WTC11 (cell line): ENCODE measurements at regions not wholly inside any gene's neighbourhood (a gene's known extent, or its start where the extent isn't known, plus 50 kb on each side); places are given as distances from the start of the nearest gene placed in this dataset.

Experiments used
- ATAC-seq: fragments of 200-7000 bp; cut with Tn5 transposase; 2 replicates; pipeline ENCODE4 v1.10.0; 2021; ENCODE audit warnings: mild to moderate bottlenecking, moderate library complexity
- CTCF ChIA-PET: fragments of 300-600 bp; sonication (Branson Sonifier 250); formaldehyde crosslinking; loops from one replicate; lab custom pipeline; 2021; ENCODE audit warnings: antibody characterized with exemption; lab: Charles Lee
- POLR2A ChIA-PET: fragments of 350-600 bp; sonication (Branson Sonifier 250); formaldehyde crosslinking; loops from one replicate; lab custom pipeline; 2021; ENCODE audit warnings: antibody characterized with exemption; lab: Charles Lee
- DNase-seq: peaks from one replicate; pipeline ENCODE4 v3.0.0; 2021; ENCODE audit warnings: low spot score
- H3K27ac Mint-ChIP-seq: 2 replicates; pipeline ENCODE4 v1.8.0; 2021; ENCODE audit warnings: mixed read lengths
- H3K27me3 Mint-ChIP-seq: 2 replicates; pipeline ENCODE4 v1.8.0; 2021; ENCODE audit warnings: low read depth, mild to moderate bottlenecking, moderate library complexity, mixed read lengths
- H3K36me3 Mint-ChIP-seq: 2 replicates; pipeline ENCODE4 v1.8.0; 2021; ENCODE audit warnings: mixed read lengths
- H3K4me1 Mint-ChIP-seq: 2 replicates; pipeline ENCODE4 v1.8.0; 2022; ENCODE audit warnings: mixed read lengths
- H3K4me3 Mint-ChIP-seq: 2 replicates; pipeline ENCODE4 v1.8.0; 2021; ENCODE audit warnings: mild to moderate bottlenecking, moderate library complexity, mixed read lengths
- H3K9me3 Mint-ChIP-seq: 2 replicates; pipeline ENCODE4 v1.8.0; 2021; ENCODE audit warnings: mixed read lengths
- CTCF ChIP-seq: fragments of 200-600 bp; IDR thresholded peaks from 2 replicates; pipeline ENCODE4 v1.8.0; 2022; ENCODE audit warnings: antibody characterized with exemption
- E2F4 ChIP-seq: sonication (generic); formaldehyde crosslinking; IDR thresholded peaks from 2 replicates; pipeline ENCODE4 v1.8.1; 2022; ENCODE audit warnings: low read depth, mild to moderate bottlenecking, moderate library complexity, missing genetic modification reagents, borderline replicate concordance
- E2F5 ChIP-seq: sonication (generic); formaldehyde crosslinking; IDR thresholded peaks from 2 replicates; pipeline ENCODE4 v1.8.1; 2022; ENCODE audit warnings: mild to moderate bottlenecking, moderate library complexity, missing genetic modification reagents
- GABPB1 ChIP-seq: sonication (generic); formaldehyde crosslinking; IDR thresholded peaks from 2 replicates; pipeline ENCODE4 v1.8.1; 2023; ENCODE audit warnings: mild to moderate bottlenecking, missing genetic modification reagents
- IRF2 ChIP-seq: sonication (generic); formaldehyde crosslinking; IDR thresholded peaks from 2 replicates; pipeline ENCODE4 v1.8.0; 2022; ENCODE audit warnings: low read depth, missing genetic modification reagents, borderline replicate concordance
- JUN ChIP-seq: sonication (generic); formaldehyde crosslinking; IDR thresholded peaks from 2 replicates; pipeline ENCODE4 v1.8.0; 2023; ENCODE audit warnings: mild to moderate bottlenecking, missing genetic modification reagents
- KAT7 ChIP-seq: sonication (generic); formaldehyde crosslinking; IDR thresholded peaks from 2 replicates; pipeline ENCODE4 v1.8.1; 2023; ENCODE audit warnings: missing genetic modification reagents, mild to moderate bottlenecking, borderline replicate concordance
- MLX ChIP-seq: sonication (generic); formaldehyde crosslinking; IDR thresholded peaks from 2 replicates; pipeline ENCODE4 v1.8.1; 2023; ENCODE audit warnings: mild to moderate bottlenecking, missing genetic modification reagents, moderate library complexity
- OVOL2 ChIP-seq: fragments of 250-450 bp; sonication (Bioruptor Pico); IDR thresholded peaks from 2 replicates; pipeline ENCODE4 v1.9.0; 2021; ENCODE audit warnings: mild to moderate bottlenecking, borderline replicate concordance
- RORB ChIP-seq: fragments of 250-450 bp; sonication (Bioruptor Pico); IDR thresholded peaks from 2 replicates; pipeline ENCODE4 v1.9.0; 2021; ENCODE audit warnings: mild to moderate bottlenecking
- SMAD4 ChIP-seq: sonication (generic); formaldehyde crosslinking; IDR thresholded peaks from 2 replicates; pipeline ENCODE4 v1.8.0; 2022; ENCODE audit warnings: mild to moderate bottlenecking, missing genetic modification reagents
- STAT6 ChIP-seq: sonication (generic); formaldehyde crosslinking; conservative IDR thresholded peaks from 2 replicates; pipeline ENCODE4 v1.8.1; 2023; ENCODE audit warnings: mild to moderate bottlenecking, low read depth, missing genetic modification reagents, moderate library complexity
- USF1 ChIP-seq: sonication (generic); formaldehyde crosslinking; IDR thresholded peaks from 2 replicates; pipeline ENCODE4 v1.8.0; 2022; ENCODE audit warnings: mild to moderate bottlenecking, missing genetic modification reagents
- ZNF121 ChIP-seq: sonication (generic); formaldehyde crosslinking; IDR thresholded peaks from 2 replicates; pipeline ENCODE4 v1.8.0; 2023; ENCODE audit warnings: missing genetic modification reagents
- ZNF138 ChIP-seq: sonication (generic); formaldehyde crosslinking; conservative IDR thresholded peaks from 2 replicates; pipeline ENCODE4 v1.8.1; 2022; ENCODE audit warnings: mild to moderate bottlenecking, moderate library complexity, missing genetic modification reagents
- ZNF396 ChIP-seq: fragments of 250-450 bp; sonication (Bioruptor Pico); IDR thresholded peaks from 2 replicates; pipeline ENCODE4 v1.8.0; 2021; ENCODE audit warnings: mild to moderate bottlenecking, moderate library complexity, borderline replicate concordance
- ZNF425 ChIP-seq: fragments of 250-450 bp; sonication (Bioruptor Pico); conservative IDR thresholded peaks from 2 replicates; pipeline ENCODE4 v1.9.0; 2021; ENCODE audit warnings: mild to moderate bottlenecking
- ZNF671 ChIP-seq: fragments of 250-450 bp; sonication (Bioruptor Pico); IDR thresholded peaks from 2 replicates; pipeline ENCODE4 v1.8.0; 2021; ENCODE audit warnings: mild to moderate bottlenecking

- peaks cover 18% of the 10 kb centered on the region for H3K9me3 Mint-ChIP-seq
- peaks cover 4% of the 10 kb centered on the region; the same call in 1 of the 2 replicates for H3K27me3 Mint-ChIP-seq
- H3K4me1 Mint-ChIP-seq = no peaks in the 10 kb centered on the region
- no peak for DNase-seq
- ATAC-seq = no peak
- H3K36me3 Mint-ChIP-seq = peaks cover 30% of the 10 kb centered on the region
- H3K4me3 Mint-ChIP-seq = no peak overlapping the region
- H3K27ac Mint-ChIP-seq = no peak overlapping the region
- ChIA-PET CTCF (no interaction called here), POLR2A (no interaction called here)
- TF ChIP-seq KAT7 (CRISPR knock-in tag) = no peak
- no peak for TF ChIP-seq ZNF671 (CRISPR knock-in tag)
- no peak for TF ChIP-seq JUN (CRISPR knock-in tag)
- TF ChIP-seq MLX (CRISPR knock-in tag) = no peak
- no peak for TF ChIP-seq ZNF396 (CRISPR knock-in tag)
- no peak for TF ChIP-seq SMAD4 (CRISPR knock-in tag)
- no peak for TF ChIP-seq RORB (CRISPR knock-in tag)
- no peak for TF ChIP-seq ZNF138 (CRISPR knock-in tag)
- TF ChIP-seq CTCF = no peak
- no peak for TF ChIP-seq USF1
- TF ChIP-seq ZNF121 = no peak
- no peak for TF ChIP-seq GABPB1 (CRISPR knock-in tag)
- TF ChIP-seq STAT6 (CRISPR knock-in tag) = no peak
- TF ChIP-seq IRF2 (CRISPR knock-in tag) = no peak
- no peak for TF ChIP-seq ZNF425 (CRISPR knock-in tag)
- no peak for TF ChIP-seq OVOL2 (CRISPR knock-in tag)
- no peak for TF ChIP-seq E2F4 (CRISPR knock-in tag)
- no peak for TF ChIP-seq E2F5 (CRISPR knock-in tag)
Observed at GRCh38 chr1:2934642-2935081, 86.6 kb upstream of the ACTRT2 start.
